OCI-LY1 (cell line): ENCODE measurements at regions not wholly inside any gene's neighbourhood (a gene's known extent, or its start where the extent isn't known, plus 50 kb on each side); places are given as distances from the start of the nearest gene placed in this dataset.

Experiments
- H2AFZ ChIP-seq: fragments of 200-600 bp; sonication (generic), shearing (Covaris generic); 2 replicates; pipeline ENCODE4 v1.6.0; 2014; ENCODE audit warnings: antibody characterized with exemption, mild to moderate bottlenecking, low read length
- H3F3A ChIP-seq: fragments of 200-600 bp; sonication (generic), shearing (Covaris generic); 2 replicates; pipeline ENCODE4 v1.6.0; 2014; ENCODE audit warnings: mild to moderate bottlenecking, antibody characterized with exemption, low read length, moderate library complexity; ENCODE audit not compliant: insufficient read depth
- H3K27ac ChIP-seq: fragments of 200-600 bp; sonication (generic); 2 replicates; pipeline ENCODE4 v1.5.1; 2014; ENCODE audit warnings: low read length, mixed run types, mild to moderate bottlenecking, low read depth; ENCODE audit not compliant: poor library complexity, severe bottlenecking
- H3K27me3 ChIP-seq: fragments of 200-600 bp; sonication (generic); 2 replicates; pipeline ENCODE4 v1.6.0; 2014; ENCODE audit warnings: antibody characterized with exemption, mild to moderate bottlenecking, low read length, moderate library complexity; ENCODE audit not compliant: insufficient read depth
- H3K36me3 ChIP-seq: fragments of 200-600 bp; sonication (generic); 2 replicates; pipeline ENCODE4 v1.6.1; 2014; ENCODE audit warnings: mild to moderate bottlenecking, antibody characterized with exemption, low read length, moderate library complexity, mixed read lengths; ENCODE audit not compliant: insufficient read depth
- H3K4me1 ChIP-seq: fragments of 200-600 bp; sonication (generic); 2 replicates; pipeline ENCODE4 v1.5.1; 2014; ENCODE audit warnings: mild to moderate bottlenecking, low read length, moderate library complexity; ENCODE audit not compliant: insufficient read depth, severe bottlenecking
- H3K4me2 ChIP-seq: fragments of 200-600 bp; sonication (generic), shearing (Covaris generic); 2 replicates; pipeline ENCODE4 v1.6.1; 2014; ENCODE audit warnings: low read length
- H3K4me3 ChIP-seq: fragments of 200-600 bp; sonication (generic); 2 replicates; pipeline ENCODE4 v1.5.1; 2014; ENCODE audit warnings: low read length, low read depth, mild to moderate bottlenecking, mixed read lengths; ENCODE audit not compliant: poor library complexity, severe bottlenecking
- H3K79me2 ChIP-seq: fragments of 200-600 bp; shearing (Covaris generic); 2 replicates; pipeline ENCODE4 v1.6.1; 2016; ENCODE audit warnings: mixed run types, low read length, mixed read lengths; ENCODE audit not compliant: insufficient read depth
- H3K9ac ChIP-seq: fragments of 200-600 bp; sonication (generic), shearing (Covaris generic); 2 replicates; pipeline ENCODE4 v1.6.1; 2014; ENCODE audit warnings: mild to moderate bottlenecking, low read length, mixed read lengths
- H3K9me2 ChIP-seq: fragments of 200-600 bp; sonication (generic), shearing (Covaris generic); 2 replicates; pipeline ENCODE4 v1.6.1; 2014; ENCODE audit warnings: low read depth, mild to moderate bottlenecking, low read length, mixed read lengths
- H3K9me3 ChIP-seq: fragments of 200-600 bp; shearing (Covaris generic); 2 replicates; pipeline ENCODE4 v1.6.1; 2014; ENCODE audit warnings: low read length, mixed read lengths
- H4K20me1 ChIP-seq: fragments of 200-600 bp; sonication (generic), shearing (Covaris generic); 2 replicates; pipeline ENCODE4 v1.6.0; 2016; ENCODE audit warnings: mild to moderate bottlenecking, low read length; ENCODE audit not compliant: insufficient read depth
- CTCF ChIP-seq: fragments of 200-600 bp; sonication (generic), shearing (Covaris generic); IDR thresholded peaks from 2 replicates; pipeline ENCODE4 v1.5.1; 2017; ENCODE audit warnings: mild to moderate bottlenecking, antibody characterized with exemption, low read length, moderate library complexity, mixed read lengths
- EZH2 ChIP-seq: fragments of 200-600 bp; sonication (generic), shearing (Covaris generic); IDR thresholded peaks from 2 replicates; pipeline ENCODE4 v1.8.0; 2017; ENCODE audit warnings: borderline replicate concordance, mixed run types, mild to moderate bottlenecking, antibody characterized with exemption, low read length, moderate library complexity, mixed read lengths

- no peaks in the 10 kb centered on the region for H3K36me3 ChIP-seq
- H3K79me2 ChIP-seq = no peaks in the 10 kb centered on the region
- no peak overlapping the region for H3K4me2 ChIP-seq
- no peaks in the 10 kb centered on the region for H3K9me3 ChIP-seq
- no peak overlapping the region for H3K27ac ChIP-seq
- no peak overlapping the region for H3K9ac ChIP-seq
- H3F3A ChIP-seq = no peaks in the 10 kb centered on the region
- H3K9me2 ChIP-seq = no peaks in the 10 kb centered on the region
- no peaks in the 10 kb centered on the region for H3K4me1 ChIP-seq
- no peak overlapping the region for H2AFZ ChIP-seq
- no peak overlapping the region for H3K4me3 ChIP-seq
- TF ChIP-seq CTCF (no peak), EZH2 (no peak)
- H3K27me3 ChIP-seq = no peaks in the 10 kb centered on the region
- no peaks in the 10 kb centered on the region for H4K20me1 ChIP-seq
Measured at GRCh38 chr2:207399301-207399700, 130.5 kb upstream of the CREB1 start.

GRCh38 chr2:207401338-207401737, 128.4 kb upstream of the CREB1 start:
- Histone ChIP-seq H3K9ac (no peak overlapping the region), H3K9me2 (no peaks in the 10 kb centered on the region), H4K20me1 (no peaks in the 10 kb centered on the region), H3K9me3 (no peaks in the 10 kb centered on the region), H3K4me2 (no peak overlapping the region), H3K36me3 (no peaks in the 10 kb centered on the region), H3K79me2 (no peaks in the 10 kb centered on the region), H3K27ac (no peak overlapping the region), H2AFZ (no peak overlapping the region), H3F3A (no peaks in the 10 kb centered on the region), H3K4me1 (no peaks in the 10 kb centered on the region), H3K4me3 (no peak overlapping the region), H3K27me3 (no peaks in the 10 kb centered on the region)
- TF ChIP-seq CTCF = no peak
- no peak for TF ChIP-seq EZH2

GRCh38 chr2:207403141-207403540, 126.6 kb upstream of the CREB1 start:
- no peak overlapping the region for H3K4me2 ChIP-seq
- no peak overlapping the region for H2AFZ ChIP-seq
- no peak overlapping the region for H3K4me3 ChIP-seq
- no peak overlapping the region for H3K9ac ChIP-seq
- H3K9me3 ChIP-seq = no peaks in the 10 kb centered on the region
- no peak overlapping the region for H3K27ac ChIP-seq
- no peaks in the 10 kb centered on the region for H4K20me1 ChIP-seq
- no peaks in the 10 kb centered on the region for H3K4me1 ChIP-seq
- no peaks in the 10 kb centered on the region for H3K9me2 ChIP-seq
- H3K79me2 ChIP-seq = no peaks in the 10 kb centered on the region
- H3K36me3 ChIP-seq = no peaks in the 10 kb centered on the region
- H3K27me3 ChIP-seq = no peaks in the 10 kb centered on the region
- H3F3A ChIP-seq = no peaks in the 10 kb centered on the region
- no peak for TF ChIP-seq EZH2
- no peak for TF ChIP-seq CTCF
